GM18511 (cell line): ENCODE measurements at regions not wholly inside any gene's neighbourhood (a gene's known extent, or its start where the extent isn't known, plus 50 kb on each side); places are given as distances from the start of the nearest gene placed in this dataset.
"Not testable (repeated sequence)": the region's sequence is repeated elsewhere in the genome, so short reads cannot be mapped to it uniquely, and the experiment has no call there.

ENCODE experiments used
- ATAC-seq: cut with Tn5 transposase; IDR thresholded peaks from one replicate; pipeline ENCODE4 v1.9.1; 2021; ENCODE audit warnings: mild to moderate bottlenecking, moderate library complexity; ENCODE audit not compliant: unreplicated experiment

DNA sequence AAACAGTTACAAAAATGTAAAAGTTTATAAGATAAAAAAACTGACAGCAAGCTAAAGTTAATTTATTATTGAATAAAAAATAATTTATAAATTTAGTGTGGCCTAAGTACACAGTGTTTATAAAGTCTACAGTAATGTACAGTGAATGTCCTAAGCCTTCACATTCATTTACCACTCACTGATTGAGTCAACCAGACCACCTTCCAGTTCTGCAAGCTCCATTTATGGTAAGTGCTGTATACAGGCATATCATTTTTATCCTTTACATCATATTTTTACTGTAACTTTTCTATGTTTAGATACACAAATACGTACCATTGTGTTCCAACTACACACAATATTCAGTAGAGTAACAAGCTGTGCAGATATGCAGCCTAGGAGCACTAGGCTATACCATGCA lies 184.2 kb upstream of the LRATD1 start:
- ATAC-seq: no peak

DNA sequence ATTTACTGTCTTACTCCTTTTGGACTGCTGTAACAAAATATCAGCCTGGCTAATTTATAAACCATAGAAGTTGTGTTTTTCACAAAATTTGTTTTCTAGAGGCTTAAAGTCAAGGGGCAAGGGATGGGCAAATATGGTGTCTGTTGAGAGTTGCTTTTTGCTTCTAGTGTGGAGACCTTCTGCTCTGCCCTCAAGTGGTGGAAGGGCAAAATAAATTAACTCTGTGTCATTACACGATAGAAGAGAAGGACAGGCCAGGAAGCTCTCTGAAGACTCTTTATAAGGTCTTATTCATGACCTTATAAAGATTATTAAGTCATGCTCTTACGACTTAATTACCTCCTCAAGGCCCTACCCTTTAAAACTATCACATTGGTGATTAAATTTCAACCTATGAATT lies 181.2 kb upstream of the LRATD1 start:
- ATAC-seq: no peak

DNA sequence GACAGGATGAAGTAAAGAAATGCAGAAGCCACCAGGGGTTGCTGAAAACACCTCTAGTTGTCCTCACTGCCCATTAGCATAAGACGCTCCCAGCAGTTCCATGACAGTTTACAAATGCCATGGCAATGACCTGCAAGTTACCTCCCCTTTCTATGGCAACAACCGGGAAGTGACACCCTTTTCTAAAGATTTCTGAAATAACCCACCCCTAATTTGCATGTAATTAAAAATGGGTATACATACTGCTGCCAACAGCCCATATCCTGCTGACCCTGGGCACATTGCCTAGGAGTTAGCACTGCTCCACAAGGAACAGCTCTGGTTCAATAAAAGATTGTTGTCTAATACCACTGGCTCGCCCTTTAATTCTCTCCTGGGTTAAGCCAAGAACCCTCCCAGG lies 178.3 kb upstream of the LRATD1 start:
- ATAC-seq: no peak

DNA sequence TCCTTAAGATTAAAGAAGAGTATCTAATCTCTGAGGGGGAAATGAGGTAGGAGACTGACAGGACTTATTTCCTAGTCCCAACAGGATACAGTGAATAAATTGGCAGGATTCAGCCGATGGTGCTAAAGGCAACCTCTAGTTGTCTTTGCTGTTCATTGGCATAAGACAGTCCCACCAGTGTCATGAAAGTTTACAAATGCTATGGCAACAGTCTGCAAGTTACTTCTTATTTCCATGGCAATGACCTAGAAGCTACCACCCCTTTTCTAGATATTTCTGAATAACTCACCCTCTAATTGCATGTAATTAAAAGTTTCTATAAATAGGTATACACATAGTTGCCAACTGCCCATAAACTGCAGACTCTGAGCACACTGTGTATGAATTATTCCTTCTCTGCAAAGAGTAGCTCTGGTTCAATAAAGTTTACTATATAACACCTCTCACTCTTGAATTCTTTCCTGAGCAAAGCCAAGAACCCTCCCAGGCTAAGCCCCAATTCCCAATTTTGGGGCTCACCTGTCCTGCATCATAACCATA lies 172.7 kb upstream of the LRATD1 start:
- no peak for ATAC-seq

DNA sequence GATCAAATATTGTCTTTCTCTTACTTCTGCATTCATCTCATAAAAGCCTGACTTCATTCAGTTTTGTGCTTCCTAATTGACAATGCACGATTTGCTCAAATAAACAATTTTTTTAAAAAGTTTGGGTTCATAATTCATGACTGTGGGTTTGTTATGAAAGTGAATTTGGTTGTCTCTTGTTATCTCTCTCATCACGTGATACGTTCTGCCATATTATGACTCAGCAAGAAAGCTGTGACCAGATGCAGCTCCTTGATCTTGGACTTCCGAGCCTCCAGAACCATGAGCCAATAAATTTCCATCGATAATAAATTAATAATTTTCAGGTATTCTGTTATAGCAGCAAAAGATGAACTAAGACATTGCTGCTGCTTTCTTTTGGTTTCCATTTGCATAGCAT lies 156.5 kb upstream of the LRATD1 start:
- no peak for ATAC-seq

DNA sequence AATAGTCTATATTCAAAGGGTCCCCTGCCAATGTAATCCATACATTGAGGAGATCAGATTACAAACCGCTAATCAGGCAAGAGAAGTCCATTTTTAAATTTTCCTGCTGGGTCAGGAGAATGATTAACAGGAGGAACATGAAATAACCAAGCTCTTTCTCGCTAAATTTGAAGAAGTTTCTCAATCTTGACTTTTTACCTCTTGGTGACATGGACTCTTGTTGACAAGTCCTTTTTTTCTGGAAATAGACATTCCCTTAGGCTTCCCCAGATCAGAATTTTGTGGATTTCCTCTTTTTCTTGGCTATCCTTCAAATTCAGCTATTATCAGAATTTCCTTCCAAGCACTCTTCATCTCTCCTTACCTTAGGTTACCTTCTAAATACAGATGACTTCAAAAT lies 153.0 kb upstream of the LRATD1 start:
- ATAC-seq: no peak

DNA sequence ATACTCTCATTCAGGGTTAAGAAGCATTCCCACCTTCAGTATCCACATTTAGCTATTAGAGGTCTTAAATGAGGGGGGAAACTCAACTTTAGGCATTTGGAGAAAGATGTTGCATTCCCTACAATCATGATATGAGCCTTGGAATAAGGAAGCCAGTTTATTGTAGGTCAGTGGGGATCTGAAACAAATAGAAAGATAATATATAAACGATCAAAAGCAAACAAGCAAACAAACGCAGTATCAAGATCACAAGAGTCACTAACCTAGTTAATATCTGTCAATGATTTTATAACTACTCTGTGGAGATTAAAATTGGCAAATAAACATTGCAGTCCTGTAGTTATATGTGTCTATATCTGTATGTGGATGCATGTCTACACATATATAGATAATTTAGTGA lies 152.4 kb upstream of the LRATD1 start:
- ATAC-seq: no peak

DNA sequence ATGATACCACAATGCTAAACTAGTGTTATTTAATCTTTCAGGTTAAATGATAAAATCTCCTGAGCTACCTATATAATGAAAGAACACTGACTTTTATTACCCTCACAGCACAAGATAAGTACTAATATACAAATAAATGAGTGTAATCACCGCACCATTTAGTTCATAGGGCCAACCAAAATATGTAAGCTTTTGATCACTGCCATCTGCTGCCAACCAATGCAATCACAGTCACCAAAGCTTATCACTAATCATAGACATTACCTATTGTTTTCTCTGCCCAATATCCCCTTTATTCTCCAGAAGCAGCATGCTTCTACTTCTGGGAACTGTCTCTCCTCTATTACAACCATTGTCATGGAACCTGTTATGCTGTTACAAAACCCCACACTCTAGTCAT lies 151.6 kb upstream of the LRATD1 start:
- no peak for ATAC-seq

DNA sequence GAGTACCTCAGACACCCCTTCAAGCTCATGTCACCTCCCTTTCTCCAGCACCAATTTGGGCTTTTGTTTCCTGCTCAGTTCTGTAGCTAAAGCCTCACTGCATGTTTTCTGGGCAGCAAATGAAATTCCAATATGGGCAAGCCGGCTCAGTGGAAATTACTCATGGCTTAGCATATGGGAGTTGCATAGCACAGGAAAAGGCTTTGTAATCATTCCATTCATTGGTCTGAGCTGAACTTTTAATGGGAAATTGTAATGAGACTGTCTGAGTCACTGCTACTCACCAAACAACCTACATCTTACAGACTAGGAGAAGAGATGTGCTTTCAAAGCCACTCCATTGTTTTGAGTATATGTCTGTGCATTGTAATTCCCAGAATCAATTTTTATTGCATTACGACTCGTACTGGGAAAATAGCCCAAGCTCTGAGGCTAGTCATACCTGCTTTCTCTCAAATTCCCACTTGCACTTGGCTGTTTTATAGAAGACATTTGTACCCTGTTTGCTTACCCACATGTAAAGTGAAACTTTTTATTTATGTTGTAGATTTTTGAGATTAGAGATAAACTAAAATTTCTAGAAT lies 139.5 kb upstream of the LRATD1 start:
- ATAC-seq: no peak

DNA sequence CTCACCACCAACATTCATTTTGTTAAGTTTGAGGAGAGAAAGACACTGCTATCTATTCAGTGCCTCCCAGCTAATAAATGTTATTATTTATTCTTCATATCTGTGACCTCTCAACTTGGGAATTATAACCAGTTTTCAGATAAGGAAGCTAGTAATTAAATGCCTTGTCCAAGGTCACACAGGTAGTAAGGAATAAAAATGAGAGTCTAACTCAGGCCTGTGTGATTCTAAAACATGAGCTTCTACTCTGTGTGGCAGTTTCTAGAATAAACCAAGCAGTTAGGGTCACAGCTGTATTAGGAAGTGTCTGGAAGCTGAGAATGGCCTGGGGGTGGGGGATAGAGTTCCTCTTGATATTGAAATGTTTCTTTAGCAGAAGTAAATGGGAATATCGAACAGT lies 137.8 kb upstream of the LRATD1 start:
- ATAC-seq: no peak

DNA sequence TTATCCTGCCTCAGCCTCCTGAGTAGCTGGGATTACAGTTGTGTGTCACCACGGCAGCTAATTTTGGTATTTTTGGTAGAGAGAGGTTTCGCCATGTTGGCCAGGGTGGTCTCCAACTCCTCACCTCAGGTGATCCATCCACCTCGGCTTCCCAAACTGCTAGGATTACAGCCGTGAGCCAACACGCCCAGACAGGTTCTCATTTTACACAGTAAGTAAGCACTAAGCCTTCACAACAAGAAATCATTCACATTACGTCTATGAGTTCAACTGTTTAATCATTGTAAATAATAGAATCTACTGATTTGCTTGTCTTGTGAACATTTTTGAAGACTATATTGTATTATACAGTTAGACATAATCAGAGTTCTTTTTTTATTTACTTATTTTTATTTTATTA lies 131.5 kb upstream of the LRATD1 start:
- ATAC-seq: no peak

DNA sequence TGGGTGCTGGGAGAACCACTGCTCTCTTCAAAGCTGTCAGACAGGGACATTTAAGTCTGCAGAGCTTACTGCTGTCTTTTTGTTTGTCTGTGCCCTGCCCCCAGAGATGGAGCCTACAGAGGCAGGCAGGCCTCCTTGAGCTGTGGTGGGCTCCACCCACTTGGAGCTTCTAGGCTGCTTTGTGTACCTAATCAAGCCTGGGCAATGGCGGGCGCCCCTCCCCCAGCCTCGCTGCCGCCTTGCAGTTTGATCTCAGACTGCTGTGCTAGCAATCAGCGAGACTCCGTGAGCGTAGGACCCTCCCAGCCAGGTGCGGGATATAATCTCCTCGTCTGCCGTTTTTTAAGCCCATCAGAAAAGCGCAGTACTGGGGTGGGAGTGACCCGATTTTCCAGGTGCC lies 125.6 kb upstream of the LRATD1 start:
- ATAC-seq: not testable (repeated sequence)

DNA sequence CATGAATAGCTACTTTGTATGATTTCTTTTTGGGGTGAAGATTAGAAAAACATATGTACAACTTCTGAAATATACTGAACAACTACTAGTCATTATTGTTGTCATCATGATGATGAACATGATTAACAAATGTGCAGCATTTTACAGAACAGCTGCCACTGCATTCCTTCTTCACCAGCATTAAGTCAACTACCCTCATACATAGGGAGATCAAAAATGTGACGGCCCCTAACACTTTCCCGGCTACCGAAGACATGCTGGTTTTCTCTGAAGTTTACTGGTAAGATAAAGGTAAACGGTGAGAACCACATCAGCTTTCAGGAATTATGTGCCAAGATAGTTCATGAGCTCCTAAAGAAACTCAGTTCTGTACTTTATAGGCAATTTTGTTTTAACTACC lies 121.0 kb upstream of the LRATD1 start:
- no peak for ATAC-seq

DNA sequence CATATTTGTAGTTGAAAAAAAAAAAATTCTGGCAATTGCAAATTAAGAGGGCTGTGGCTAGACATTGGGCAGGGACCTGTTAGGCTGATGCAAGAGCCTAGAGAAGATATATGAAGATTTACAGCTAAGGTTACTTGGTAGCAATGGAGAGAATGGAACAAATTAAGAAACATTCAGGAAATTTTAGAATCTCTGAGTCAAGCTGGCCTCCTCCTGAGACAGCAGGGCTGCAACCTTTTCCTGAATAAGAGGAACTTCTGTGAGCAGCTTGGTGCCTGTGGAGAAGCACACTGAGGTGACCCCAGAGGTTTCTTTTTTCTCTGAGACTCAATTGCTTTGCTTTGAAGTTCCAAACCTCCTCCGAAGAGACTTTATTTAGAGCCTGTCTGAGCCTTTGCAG lies 118.6 kb upstream of the LRATD1 start:
- no peak for ATAC-seq

DNA sequence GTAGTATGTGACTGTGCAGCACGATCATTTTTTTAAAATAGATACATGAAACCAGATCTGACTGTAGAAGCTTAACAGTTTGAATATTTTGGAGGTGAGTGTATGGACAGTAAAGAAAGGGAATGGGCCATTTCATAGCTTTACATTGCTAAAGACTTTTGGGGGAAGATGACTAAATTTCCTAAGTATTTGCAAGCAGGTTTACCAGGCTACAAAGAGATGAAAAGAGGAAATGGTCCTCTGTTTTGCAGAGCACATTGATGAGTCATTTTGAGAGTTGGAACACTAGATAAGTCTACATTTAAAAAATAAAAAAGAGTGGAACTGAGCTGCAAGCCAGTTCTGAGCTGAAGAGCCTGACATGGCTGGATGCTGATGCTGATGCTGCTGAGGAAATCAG lies 115.7 kb upstream of the LRATD1 start:
- ATAC-seq: peak; percentile 80

DNA sequence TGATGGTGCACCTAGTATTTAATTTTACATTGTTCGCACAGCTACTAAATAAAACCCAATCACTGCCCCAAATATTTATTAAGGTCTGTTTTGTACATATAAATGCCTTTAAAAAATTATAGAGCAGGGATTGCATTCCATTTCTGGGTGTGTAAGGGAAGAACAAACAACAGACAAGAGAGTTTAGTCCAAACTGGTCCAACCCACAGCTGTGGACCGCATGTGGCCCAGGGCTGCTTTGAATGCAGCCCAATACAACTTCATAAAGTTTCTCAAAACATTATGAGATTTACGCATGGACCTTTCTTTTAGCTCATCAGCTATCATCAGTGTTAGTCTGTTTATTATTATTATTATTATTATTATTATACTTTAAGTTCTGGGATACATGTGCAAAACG lies 114.8 kb upstream of the LRATD1 start:
- no peak for ATAC-seq

DNA sequence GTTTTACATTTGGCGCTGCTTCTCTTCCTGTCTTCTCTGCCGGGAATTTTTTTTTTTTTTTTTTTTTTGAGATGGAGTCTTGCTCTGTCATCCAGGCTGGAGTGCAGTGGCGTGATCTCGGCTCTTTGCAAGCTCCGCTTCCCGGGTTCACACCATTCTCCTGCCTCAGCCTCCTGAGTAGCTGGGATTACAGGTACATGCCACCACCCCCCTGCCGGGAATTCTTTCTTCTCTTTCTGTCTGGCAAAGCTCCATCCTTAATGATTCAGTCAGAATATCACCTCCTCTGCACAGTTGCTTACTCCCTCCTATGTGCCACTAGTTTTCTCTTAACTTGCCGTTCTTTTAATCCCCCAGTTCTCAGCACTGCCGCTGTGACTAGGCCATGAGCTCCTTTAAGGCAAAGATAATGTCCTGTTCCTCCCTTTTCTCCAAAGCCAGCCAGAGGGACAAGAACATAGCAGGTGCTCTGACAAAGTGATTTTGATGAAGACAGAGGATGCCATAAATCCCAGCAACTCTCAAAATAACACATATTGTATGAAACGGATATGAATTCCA lies 112.1 kb upstream of the LRATD1 start:
- ATAC-seq: no peak

DNA sequence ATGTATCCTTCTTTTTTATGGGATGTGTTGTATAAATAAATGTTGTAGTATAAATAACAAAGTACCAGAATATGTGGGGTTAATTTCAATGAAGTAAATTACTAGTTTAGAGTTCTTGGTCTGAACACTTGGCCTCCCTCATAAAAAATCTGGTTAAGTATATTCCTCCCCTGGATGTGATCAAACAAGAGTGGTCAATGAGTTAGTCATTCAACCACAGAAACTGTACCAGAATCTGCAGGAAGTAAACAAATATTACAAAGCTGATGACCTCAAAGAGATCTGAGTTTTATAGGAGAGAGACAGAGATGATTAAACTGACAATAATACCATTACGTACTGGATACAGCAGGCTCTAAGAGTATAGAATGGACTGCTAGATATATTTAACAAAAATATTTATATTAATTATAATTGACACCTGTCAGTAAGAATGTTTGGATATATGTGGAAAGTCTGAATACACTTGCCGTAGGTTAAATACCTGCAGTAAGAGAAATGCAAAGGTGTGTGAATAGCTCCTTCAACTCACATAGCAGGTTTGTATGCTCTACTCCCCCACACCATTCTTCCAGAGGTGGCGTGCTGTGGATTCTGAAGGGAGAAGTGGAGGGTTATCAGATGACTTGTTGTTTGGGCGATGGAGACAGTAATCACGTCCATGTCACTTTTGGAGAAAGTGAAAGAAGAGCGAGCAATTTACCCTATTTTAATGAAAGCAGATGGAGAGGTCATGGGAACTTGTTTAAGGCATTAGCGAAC lies 108.3 kb upstream of the LRATD1 start:
- no peak for ATAC-seq

DNA sequence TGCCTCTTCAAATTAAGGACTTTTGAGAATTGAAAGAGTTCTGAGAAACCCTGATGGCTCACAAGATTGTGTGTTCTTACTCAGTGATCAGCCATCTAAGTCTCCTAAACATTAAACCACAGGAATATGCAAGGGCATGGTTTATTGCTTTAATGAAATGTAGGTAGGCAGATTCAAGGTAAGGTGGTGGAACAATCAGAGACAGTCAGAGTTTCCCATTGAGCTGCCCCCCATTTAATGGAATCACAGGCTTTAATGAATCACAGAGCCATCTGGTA lies 107.8 kb upstream of the LRATD1 start:
- no peak for ATAC-seq

DNA sequence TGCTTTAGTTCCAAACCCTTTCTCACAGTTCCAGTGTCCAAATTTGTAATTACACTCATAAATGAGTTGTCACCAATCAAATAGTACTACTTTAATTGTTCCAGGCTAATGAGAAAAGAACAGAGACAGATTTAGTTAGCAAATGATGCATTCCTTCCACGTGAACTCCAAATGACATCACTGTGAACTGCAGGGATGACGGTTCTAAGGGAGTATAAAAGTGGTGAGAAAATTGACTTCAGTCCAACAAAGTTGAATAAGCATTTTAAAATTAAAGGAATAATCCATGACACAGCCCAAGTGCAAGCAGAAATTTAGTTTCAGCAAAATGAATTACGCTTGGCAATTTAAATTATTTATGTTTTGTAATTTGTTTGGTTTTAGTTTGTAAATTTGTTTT lies 102.0 kb upstream of the LRATD1 start:
- no peak for ATAC-seq

DNA sequence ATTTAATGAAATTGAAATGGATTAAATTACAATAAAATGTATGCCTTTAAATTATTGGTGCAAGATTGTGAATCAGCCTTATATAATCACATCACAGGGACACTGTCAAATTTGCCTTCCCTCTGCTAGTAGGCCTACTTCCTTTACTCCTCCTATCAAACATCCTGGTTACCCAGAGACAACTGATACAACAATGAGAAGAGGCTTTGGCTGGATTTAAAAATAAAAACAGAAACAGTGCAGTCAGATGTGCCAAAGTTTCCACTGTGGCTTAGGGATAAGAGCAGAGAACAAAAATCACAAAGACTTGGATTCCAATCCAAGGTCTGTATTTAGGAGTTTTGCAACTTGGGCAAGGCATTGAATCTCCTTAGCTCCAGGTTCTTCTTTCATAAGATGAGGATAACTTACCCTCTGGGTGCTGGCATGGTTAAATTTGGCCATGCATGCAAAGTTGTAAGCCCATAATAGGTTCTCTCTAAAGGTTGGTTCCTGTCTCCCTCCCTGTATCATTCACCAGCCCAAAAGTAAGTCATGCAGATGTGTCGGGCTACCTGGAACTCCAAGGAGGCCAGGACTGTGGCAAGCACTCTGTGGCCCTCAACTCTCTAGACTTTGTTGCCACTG lies 99.3 kb upstream of the LRATD1 start:
- no peak for ATAC-seq

DNA sequence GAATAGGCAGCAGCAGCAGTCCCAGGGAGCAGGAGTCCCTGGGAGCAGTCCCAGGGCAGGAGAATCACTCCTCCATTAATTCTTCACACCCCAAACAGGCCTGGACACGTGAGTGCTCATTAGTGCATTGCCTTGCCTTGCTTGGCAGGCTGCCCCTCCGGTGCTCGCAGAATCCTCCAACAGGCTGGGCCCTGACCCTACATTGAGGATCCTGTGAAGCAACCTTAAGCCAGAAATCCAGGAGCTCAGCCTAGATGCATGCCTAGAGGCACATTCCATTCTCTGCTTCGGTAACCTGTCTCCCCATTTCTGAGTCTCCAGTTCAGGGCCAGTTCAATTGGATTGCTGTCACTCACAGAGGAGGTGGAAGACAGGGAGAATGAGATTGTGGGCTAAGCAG lies 97.4 kb upstream of the LRATD1 start:
- no peak for ATAC-seq
